ENCODE measurements at regions not wholly inside any gene's neighbourhood (a gene's known extent, or its start where the extent isn't known, plus 50 kb on each side); places are given as distances from the start of the nearest gene placed in this dataset.
A peak's percentile ranks its signal among the peaks of the same experiment; 100 is the strongest.

- CTCF ChIA-PET = no interaction called here
These were observed 120.1 kb upstream of the GPM6A start for GRCh38 chr4:175932116-175932515.

GRCh38 chr4:175934506-175934905 lies 122.4 kb upstream of the GPM6A start:
- TF ChIP-seq POLR2A (IDR thresholded peaks at IDR 0.05; ENCODE audit: borderline replicate concordance, extremely low read depth, insufficient read depth, insufficient read length) = no peak
- no peak for TF ChIP-seq EZH2 (IDR thresholded peaks at IDR 0.05)
- TF ChIP-seq JUND (IDR thresholded peaks at IDR 0.05) = no peak
- no peak for TF ChIP-seq SIN3A (IDR thresholded peaks at IDR 0.05; ENCODE audit: low read depth)
- TF ChIP-seq ELF1 (IDR thresholded peaks at IDR 0.05; ENCODE audit: borderline replicate concordance, low read depth) = no peak
- TF ChIP-seq CEBPB (IDR thresholded peaks at IDR 0.05; ENCODE audit: low read depth) = no peak
- no peak for TF ChIP-seq SP1 (IDR thresholded peaks at IDR 0.05; ENCODE audit: low read depth)
- TF ChIP-seq ZBTB33 (IDR thresholded peaks at IDR 0.05; ENCODE audit: extremely low read depth, insufficient replicate concordance, low read length) = no peak
- no peak for TF ChIP-seq ZNF274 (IDR thresholded peaks at IDR 0.05; ENCODE audit: low read depth, low read length)
- TF ChIP-seq EZH2phosphoT487 (IDR thresholded peaks at IDR 0.05; ENCODE audit: borderline replicate concordance) = no peak
- no peaks in the 10 kb centered on the region for H4K20me1 ChIP-seq (ENCODE audit: insufficient read depth)
- H3K9me2 ChIP-seq (ENCODE audit: insufficient read depth) = 0 out of 2 replicates have a peak, but pooled peaks cover 4% of the 10 kb centered on the region
- no peak overlapping the region for H3K9ac ChIP-seq (ENCODE audit: low read length)
- POLR2A ChIA-PET = no interaction called here
- no peaks in the 10 kb centered on the region for H3K9me3 ChIP-seq (ENCODE audit: control insufficient read depth in 1 of 2, insufficient read depth in 1 of 2, low read depth in 1 of 2, low read length in 2 of 2)
- peak overlapping the region; percentile 60 for H2AFZ ChIP-seq (ENCODE audit: low read depth, low read length, poor library complexity, severe bottlenecking)
- peak overlapping the region; percentile 58; the same call in 1 of the 2 replicates for H3K27ac ChIP-seq (ENCODE audit: low read depth, low read length)
- CTCF ChIA-PET = no interaction called here
- intact Hi-C loops (cut with micrococcal nuclease) = no loop called here
- ATAC-seq (no peak), DNase-seq (ENCODE audit: low read depth, low spot score) (no peak)
- peak overlapping the region; percentile 69 for H3K4me2 ChIP-seq (ENCODE audit: low read length)
- peaks cover 21 to 24% of the 10 kb centered on the region in 2 experiments; a peak in 3 of 4 replicates for H3K4me1 ChIP-seq (ENCODE audit: control insufficient read depth in 1 of 2, insufficient read depth in 2 of 2, low read length in 2 of 2)
- no TSS peak for BruUV-seq (replicated peaks)
- H3K27me3 ChIP-seq (ENCODE audit: insufficient read depth, low read length) = no peaks in the 10 kb centered on the region
- RAD21 ChIA-PET (ENCODE audit: low non-redundant PET in 1 of 2, low total read pairs in 2 of 2, uncharacterized antibody in 2 of 2, unreplicated experiment in 2 of 2) = no interaction called here
- no peaks in the 10 kb centered on the region for H3K79me2 ChIP-seq (ENCODE audit: insufficient read depth, low read length)
- H3K36me3 ChIP-seq (ENCODE audit: control insufficient read depth in 1 of 2, insufficient read depth in 2 of 2, low read length in 2 of 2) = no peaks in the 10 kb centered on the region
- peak overlapping the region in 1 of 2 experiments; percentile 21; a peak in 2 of 4 replicates for H3K4me3 ChIP-seq (replicated peaks in 1 of 2; ENCODE audit: low read depth in 1 of 2, low read length in 2 of 2)

More at GRCh38 chr4:175932116-175932515, 120.1 kb upstream of the GPM6A start:
- ChIA-PET POLR2A (no interaction called here), RAD21 (ENCODE audit: low non-redundant PET in 1 of 2, low total read pairs in 2 of 2, uncharacterized antibody in 2 of 2, unreplicated experiment in 2 of 2) (no interaction called here)
- Histone ChIP-seq H3K79me2 (ENCODE audit: insufficient read depth, low read length) (no peaks in the 10 kb centered on the region), H4K20me1 (ENCODE audit: insufficient read depth) (no peaks in the 10 kb centered on the region), H2AFZ (ENCODE audit: low read depth, low read length, poor library complexity, severe bottlenecking) (no peak overlapping the region), H3K4me2 (ENCODE audit: low read length) (no peak overlapping the region), H3K27ac (ENCODE audit: low read depth, low read length) (no peak overlapping the region), H3K9ac (ENCODE audit: low read length) (no peak overlapping the region), H3K9me2 (ENCODE audit: insufficient read depth) (0 out of 2 replicates have a peak, but pooled peaks cover 4% of the 10 kb centered on the region), H3K4me3 (replicated peaks in 1 of 2; ENCODE audit: low read depth in 1 of 2, low read length in 2 of 2) (no peak overlapping the region), H3K36me3 (ENCODE audit: control insufficient read depth in 1 of 2, insufficient read depth in 2 of 2, low read length in 2 of 2) (no peaks in the 10 kb centered on the region), H3K27me3 (ENCODE audit: insufficient read depth, low read length) (no peaks in the 10 kb centered on the region), H3K9me3 (ENCODE audit: control insufficient read depth in 1 of 2, insufficient read depth in 1 of 2, low read depth in 1 of 2, low read length in 2 of 2) (no peaks in the 10 kb centered on the region), H3K4me1 (ENCODE audit: control insufficient read depth in 1 of 2, insufficient read depth in 2 of 2, low read length in 2 of 2) (peaks cover 24 to 30% of the 10 kb centered on the region in 2 experiments; a peak in 3 of 4 replicates)
- no TSS peak for BruUV-seq (replicated peaks)
- no peak for DNase-seq (ENCODE audit: low read depth, low spot score)
- intact Hi-C loops (cut with micrococcal nuclease) = no loop called here
- ATAC-seq = no peak
- TF ChIP-seq ZNF274 (IDR thresholded peaks at IDR 0.05; ENCODE audit: low read depth, low read length) (no peak), POLR2A (IDR thresholded peaks at IDR 0.05; ENCODE audit: borderline replicate concordance, extremely low read depth, insufficient read depth, insufficient read length) (no peak), YY1 (IDR thresholded peaks at IDR 0.05; ENCODE audit: extremely low read depth, insufficient replicate concordance, low read depth, low read length) (no peak), TCF7L2 (IDR thresholded peaks at IDR 0.05; ENCODE audit: borderline replicate concordance, extremely low read depth, insufficient read depth, insufficient read length) (no peak), POLR2AphosphoS5 (IDR thresholded peaks at IDR 0.05; ENCODE audit: low read depth, low read length) (no peak), JUND (IDR thresholded peaks at IDR 0.05) (no peak), MAX (IDR thresholded peaks at IDR 0.05) (no peak), ATF3 (IDR thresholded peaks at IDR 0.05) (no peak), SRF (IDR thresholded peaks at IDR 0.05; ENCODE audit: low read depth) (no peak), EZH2 (IDR thresholded peaks at IDR 0.05) (no peak), FOSL1 (IDR thresholded peaks at IDR 0.05; ENCODE audit: low read depth) (no peak), ZFX (IDR thresholded peaks at IDR 0.05) (no peak), ELF1 (IDR thresholded peaks at IDR 0.05; ENCODE audit: borderline replicate concordance, low read depth) (no peak)
